Fibroblast of peridontal ligament (primary cell): ENCODE measurements at regions not wholly inside any gene's neighbourhood (a gene's known extent, or its start where the extent isn't known, plus 50 kb on each side); places are given as distances from the start of the nearest gene placed in this dataset.

ENCODE experiments used
- DNase-seq: peaks from one replicate; pipeline ENCODE4 v3.0.0-alpha.2; 2010; ENCODE audit errors: extremely low read depth

GRCh38 chr20:52402950-52403349 is 211.4 kb upstream of the ZFP64 start:
- no peak for DNase-seq

- no peak for DNase-seq
These were observed 210.9 kb upstream of the ZFP64 start for GRCh38 chr20:52402514-52402913.

- DNase-seq = no peak
These were observed 209.9 kb upstream of the ZFP64 start for GRCh38 chr20:52401431-52401830.

- DNase-seq = no peak
These were observed 207.8 kb upstream of the ZFP64 start for GRCh38 chr20:52399352-52399751.

GRCh38 chr20:52389606-52390005 is 198.0 kb upstream of the ZFP64 start:
- no peak for DNase-seq

DNA sequence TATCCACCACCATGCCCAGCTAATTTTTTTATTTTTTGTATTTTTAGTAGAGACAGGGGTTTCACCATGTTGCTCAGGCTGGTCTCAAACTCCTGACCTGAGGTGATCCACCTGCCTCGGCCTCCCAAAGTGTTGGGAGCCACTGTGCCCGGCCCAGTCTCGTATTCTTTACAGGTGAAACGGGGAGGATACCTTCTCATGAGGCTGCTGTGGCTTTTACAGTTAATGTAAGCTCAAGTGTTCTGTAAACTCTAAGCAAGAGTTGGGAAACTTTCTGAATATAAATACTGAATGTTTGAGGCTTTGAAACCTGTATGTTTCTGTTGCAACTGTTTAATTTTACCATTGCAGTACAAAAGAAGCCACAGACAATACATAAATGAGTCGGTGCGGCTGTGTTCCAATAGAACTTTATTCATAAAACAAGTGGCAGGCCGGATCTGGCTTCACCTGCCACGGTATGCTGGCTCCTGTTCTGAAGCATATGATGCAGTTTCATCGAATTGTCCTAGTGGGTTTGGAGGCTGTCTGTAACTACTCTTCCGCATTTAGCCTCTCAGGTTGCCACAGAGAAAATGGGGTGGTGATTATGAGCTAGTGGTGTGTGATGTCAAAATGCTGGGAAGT is 192.5 kb upstream of the ZFP64 start:
- DNase-seq = no peak

DNA sequence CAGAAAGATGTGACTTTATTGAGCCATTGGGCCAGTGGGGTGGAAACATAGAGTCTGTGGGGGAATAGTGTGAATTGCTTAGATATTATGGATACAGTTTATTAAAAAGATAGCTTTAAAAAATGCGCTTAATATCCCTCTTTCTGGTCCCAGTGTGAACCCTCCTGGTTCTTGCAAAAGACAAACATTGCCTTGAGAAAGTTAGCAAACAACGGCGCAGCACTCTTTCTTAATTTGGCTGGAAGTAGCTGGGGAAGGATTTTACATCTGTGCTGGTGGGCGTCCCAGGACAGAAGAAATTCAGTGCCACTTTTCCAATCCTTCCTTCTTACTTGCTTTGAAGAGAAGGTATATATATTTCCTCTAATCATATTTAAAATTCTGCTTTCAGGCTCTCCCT is 191.4 kb upstream of the ZFP64 start:
- DNase-seq = no peak

DNA sequence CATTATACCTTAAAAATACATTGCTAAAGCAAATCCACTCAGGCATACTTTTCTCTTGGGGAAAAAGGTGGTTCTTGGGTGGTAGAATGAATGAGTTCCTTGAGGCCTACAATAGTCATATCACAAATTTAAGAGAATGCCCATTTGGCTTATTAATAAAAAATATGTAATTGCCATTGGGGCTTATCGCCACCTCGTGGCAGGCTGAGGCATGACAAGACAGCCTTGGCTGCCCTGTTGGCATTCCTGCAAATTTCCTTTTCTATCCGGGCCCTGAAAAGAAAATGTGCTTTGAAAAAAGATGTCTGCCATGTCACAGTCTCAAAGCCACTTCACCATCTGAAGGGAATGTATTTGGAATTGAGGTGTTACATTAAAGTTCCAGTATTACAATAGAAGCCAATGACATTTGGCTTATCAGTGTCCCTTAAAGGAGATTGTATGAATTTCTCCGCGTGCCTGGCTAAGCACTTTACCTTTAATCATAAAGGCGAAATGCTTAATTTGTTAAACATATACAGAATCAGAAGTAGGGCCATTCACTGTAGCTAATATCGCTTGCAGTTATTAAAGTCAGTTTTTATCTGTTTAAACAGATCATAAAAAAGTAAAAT is 188.3 kb upstream of the ZFP64 start:
- peak; percentile 6 for DNase-seq

DNA sequence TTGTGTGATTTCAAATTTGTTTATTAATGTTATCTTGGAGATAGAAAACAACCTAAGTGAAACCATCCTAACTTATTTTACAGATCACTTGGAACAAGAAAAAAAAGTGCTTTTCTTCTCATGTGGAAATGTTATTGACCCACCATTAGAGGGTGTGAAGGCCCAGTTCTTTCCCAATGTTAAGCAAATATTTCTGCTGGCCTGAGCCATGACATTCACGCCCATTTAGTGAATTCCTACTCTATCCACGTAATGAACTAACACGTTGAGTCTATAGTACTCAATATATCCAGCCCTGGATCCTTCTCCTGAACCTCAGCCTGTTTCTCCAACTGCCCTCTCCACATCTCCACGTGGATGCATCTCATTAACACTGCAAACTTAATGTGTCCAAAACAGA is 180.6 kb upstream of the ZFP64 start:
- no peak for DNase-seq

DNA sequence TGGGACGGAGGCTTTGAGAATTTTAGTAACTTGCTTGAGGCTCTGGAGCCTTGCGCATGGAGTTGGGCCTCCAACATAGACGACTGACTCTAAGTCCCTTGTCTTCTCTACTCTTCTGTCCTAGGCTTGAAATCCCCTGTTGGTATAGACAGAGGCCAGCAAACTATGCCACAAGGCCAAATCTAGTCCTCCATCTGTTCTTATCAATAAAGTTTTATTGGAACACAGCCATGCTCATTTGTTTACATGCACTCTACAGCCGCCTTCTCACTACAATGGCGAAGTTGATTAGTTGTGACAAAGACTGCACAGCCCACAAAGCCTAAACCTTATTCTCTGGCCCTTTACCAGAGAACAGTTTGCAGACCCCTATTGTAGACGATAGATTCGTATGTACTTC is 174.1 kb upstream of the ZFP64 start:
- no peak for DNase-seq

- DNase-seq = no peak
These were observed 172.8 kb upstream of the ZFP64 start for GRCh38 chr20:52364405-52364804.

DNA sequence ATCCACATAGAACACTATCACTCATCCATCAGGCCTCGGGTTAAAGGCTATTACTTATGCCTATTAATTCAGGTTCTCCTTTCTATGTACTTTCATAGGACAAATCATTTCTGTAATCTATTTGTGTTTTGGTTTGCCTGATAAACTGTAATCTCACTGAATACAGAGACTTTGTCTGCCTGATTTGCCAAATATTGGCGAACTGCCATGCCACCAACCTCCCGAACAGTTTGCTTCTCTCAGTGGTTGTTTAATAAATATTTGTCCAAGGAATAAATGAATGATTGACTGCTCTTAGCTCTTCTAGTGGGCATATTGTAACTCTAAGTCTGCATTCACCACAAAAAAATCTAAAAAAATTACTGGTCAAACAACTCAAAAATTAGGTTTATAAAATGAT is 170.1 kb upstream of the ZFP64 start:
- DNase-seq = no peak

DNA sequence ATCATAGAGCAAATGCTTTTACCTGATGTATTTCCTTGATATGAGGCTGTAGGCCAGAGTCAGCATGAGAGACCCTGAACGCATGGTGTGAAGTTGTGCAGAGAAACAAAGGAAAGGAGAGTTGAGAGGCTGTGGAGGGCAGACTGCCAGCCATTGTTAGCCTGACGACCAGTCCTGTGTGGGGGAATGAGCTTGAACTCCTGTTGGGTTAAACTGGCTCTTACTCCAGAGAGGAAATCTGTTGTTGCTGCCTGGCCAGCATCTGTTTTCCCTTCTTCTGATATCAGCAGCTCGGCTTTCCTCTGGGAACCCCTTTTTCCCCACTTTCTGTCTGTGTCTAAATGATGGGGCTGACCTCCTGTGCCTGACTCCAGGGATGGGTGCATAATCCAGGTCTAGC is 158.2 kb upstream of the ZFP64 start:
- DNase-seq = no peak

- DNase-seq = no peak
These were observed 156.9 kb upstream of the ZFP64 start for GRCh38 chr20:52348434-52348833.

DNA sequence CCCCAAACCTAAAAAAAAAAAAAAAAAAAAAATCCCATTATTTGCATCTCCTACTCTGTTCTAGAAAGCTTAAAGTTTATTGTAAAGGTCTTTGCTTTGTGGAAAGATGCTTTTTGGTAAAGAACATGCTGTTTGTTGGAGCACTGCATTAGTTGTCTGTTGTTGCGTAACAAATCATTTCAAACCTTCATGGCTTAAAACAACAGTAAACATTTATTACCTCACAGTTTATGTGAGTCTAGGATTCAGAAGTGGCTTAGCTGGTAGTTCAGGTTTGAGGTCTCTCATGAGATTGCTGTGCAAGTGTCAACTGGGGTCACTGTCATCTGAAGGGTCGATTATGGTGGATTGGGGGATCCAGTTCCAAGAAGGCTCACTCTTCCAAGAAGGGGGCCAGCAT is 155.2 kb upstream of the ZFP64 start:
- no peak for DNase-seq

DNA sequence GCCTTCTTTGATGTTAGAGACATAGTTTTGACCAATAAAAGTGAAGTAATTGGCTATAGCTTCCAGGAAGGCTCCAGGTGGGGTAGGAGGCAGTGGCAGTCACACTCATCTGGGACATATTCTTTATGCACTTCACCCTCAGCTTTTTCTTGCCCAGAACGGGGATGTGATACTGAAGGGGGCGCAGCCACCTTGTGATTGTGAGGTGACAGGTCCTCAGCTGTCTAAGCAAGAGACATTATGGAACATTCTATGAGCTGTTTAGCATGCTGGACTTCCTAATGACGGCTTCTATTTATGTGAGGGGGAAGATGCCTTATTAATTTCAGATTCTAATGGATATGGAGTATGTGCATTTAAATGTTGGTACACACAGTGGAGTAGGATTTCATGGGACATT is 151.3 kb upstream of the ZFP64 start:
- DNase-seq = no peak

DNA sequence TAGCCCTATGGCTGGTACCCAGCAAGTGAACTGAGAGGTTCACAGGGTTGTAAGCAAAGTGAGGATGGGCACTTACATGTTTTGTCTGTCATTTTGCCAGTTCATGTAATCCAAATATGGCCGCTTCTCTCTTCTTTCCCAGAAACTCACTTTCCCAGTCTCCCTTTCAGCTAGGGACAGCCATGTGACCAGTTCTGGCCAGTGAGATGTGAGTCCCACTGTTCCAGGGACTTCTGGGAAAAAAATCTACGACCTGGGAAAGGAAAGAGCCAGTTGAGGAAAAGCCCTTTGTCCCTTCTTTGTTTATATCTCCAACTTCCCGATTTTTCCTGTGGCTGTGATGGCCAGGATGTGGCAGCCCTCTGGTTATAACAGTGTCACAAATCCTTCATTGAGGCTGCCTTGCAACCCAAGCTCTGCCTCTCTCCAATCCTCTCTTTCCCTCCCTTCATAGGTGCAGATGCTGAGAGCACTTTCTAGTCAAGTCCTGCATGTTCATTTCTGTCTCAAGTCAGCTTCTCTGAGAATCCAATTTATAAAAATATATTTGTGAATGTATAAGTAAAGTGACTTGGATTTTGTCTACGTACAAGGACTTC is 148.6 kb upstream of the ZFP64 start:
- DNase-seq = no peak

- no peak for DNase-seq
These were observed 141.2 kb upstream of the ZFP64 start for GRCh38 chr20:52332649-52333250.

DNA sequence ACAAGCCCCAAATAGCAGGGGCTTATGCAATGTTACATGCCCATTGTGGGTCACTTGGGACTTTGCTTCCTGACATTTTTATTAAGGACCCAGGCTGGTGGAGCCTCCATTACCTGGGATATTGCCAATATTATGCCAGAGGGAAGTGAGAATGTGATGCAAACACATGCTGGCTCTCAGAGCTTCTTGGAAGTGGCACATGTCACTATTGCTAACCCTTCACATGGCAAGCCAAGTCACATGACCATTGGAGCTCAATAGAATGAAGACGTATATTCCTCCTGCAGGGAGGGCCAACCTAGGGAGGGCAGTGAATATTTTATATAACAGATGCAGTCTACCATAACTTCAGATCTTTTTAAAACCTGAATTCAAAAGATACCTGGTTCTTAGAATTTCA is 140.7 kb upstream of the ZFP64 start:
- no peak for DNase-seq

GRCh38 chr20:52331655-52332054 is 140.1 kb upstream of the ZFP64 start:
- DNase-seq = no peak

DNA sequence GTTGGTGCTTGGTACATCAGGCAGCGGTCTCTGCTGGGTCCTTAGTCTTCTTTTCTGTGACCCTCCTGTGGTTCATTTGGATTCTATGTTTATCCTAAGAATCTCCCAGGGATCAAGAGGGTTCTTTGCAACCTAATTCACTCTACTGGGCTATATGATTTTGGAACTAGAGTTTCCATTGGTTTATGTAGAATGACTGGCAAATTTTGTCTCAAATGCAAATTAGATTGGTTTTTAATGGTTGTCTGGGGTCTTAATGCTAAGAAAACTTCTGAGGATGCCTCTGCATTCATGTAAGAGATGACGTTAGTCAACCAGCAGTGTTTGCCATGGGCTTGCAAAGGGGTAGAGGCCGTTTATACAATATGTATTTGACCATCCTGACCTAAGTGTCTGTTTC is 129.8 kb upstream of the ZFP64 start:
- DNase-seq = no peak

DNA sequence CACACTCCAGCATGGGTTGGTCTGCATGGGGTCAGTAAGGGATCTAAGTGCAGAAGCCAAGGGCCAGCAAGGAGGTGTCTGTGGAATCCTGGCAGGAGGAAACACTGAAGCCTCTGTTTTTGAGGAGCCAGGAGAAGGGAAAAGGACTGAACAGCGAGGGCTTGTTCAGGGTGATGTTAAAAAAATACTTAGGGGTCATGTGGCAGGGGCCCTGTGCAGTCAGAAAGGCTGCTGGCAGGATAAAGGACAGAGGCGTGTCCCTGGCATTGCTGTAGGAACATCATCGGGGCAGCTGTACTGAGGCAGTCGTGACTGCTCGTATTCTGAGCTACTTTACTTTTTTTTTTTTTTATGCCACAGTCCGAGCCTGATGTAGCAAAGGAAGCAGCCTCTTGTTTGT is 127.1 kb upstream of the ZFP64 start:
- DNase-seq = no peak

DNA sequence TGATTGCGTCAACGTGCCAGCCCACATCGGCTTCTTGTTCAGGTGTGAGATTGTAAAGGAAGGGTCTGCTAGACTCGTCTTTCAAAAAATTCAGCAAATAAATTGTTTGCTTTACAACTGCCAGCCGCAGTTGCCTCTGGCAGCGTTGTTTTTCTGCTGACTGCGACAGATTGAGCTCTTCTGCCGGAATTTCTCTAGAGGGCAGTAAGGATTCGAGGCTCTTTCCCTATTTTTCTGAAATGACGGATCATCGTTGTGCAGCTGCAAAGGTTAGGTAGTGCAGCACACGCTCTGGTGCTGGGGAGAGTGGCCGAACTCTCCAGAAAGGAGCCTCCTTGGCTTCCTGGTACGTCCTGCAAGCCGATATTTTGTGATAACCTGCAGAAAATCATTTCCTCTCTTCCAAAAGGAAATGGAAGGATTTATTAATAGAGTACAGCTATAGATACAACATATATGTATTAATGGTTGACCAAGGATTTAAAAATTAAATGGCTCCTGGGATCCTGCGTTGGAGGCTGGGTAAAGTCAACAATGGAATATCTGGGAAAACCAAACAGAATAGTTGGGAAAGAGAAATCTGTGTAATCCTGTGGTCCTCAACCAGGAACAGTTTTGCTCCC is 121.9 kb upstream of the ZFP64 start:
- DNase-seq = peak; percentile 55
